ENCODE measurements at regions not wholly inside any gene's neighbourhood (a gene's known extent, or its start where the extent isn't known, plus 50 kb on each side); places are given as distances from the start of the nearest gene placed in this dataset.

DNA sequence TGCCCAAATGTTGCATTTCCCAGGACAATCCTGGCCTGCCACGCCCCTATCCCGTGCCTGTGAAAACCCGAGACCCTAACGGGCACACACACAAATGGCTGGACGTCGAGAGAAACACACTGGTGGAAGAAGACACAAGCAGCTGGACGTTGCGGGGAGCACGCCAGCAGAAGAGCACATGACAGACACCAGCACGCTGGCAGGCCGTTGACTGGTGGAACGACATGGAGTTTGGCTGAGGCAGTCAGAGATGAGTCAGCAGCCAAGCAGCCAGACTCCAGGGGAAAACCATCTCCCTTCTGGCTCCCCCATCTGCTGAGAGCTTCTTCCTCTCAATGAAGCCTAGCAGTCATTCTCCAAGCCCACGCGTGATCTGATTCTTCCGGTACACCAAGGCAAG, 606.7 kb upstream of the LRRC4C start:
- TF ChIP-seq, protein P1, sequence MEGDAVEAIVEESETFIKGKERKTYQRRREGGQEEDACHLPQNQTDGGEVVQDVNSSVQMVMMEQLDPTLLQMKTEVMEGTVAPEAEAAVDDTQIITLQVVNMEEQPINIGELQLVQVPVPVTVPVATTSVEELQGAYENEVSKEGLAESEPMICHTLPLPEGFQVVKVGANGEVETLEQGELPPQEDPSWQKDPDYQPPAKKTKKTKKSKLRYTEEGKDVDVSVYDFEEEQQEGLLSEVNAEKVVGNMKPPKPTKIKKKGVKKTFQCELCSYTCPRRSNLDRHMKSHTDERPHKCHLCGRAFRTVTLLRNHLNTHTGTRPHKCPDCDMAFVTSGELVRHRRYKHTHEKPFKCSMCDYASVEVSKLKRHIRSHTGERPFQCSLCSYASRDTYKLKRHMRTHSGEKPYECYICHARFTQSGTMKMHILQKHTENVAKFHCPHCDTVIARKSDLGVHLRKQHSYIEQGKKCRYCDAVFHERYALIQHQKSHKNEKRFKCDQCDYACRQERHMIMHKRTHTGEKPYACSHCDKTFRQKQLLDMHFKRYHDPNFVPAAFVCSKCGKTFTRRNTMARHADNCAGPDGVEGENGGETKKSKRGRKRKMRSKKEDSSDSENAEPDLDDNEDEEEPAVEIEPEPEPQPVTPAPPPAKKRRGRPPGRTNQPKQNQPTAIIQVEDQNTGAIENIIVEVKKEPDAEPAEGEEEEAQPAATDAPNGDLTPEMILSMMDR (IDR thresholded peaks at IDR 0.05) = no peak
- no peak for TF ChIP-seq POLR2A (IDR thresholded peaks at IDR 0.05)
